GM23338 (cell line): ENCODE measurements at regions not wholly inside any gene's neighbourhood (a gene's known extent, or its start where the extent isn't known, plus 50 kb on each side); places are given as distances from the start of the nearest gene placed in this dataset.

Source experiments
- ATAC-seq: fragments of 200-7000 bp; cut with Tn5 transposase; 3 replicates; pipeline ENCODE4 v1.9.1; 2020
- DNase-seq: peaks from one replicate; pipeline ENCODE4 v3.0.0-alpha.2; 2015; ENCODE audit warnings: low spot score
- H2AFZ ChIP-seq: fragments of 200-600 bp; sonication (generic); 2 replicates; pipeline ENCODE4 v1.8.0; 2016; ENCODE audit warnings: antibody characterized with exemption, mild to moderate bottlenecking, moderate library complexity
- H3F3A ChIP-seq: fragments of 200-600 bp; sonication (generic); replicated peaks from 2 replicates; pipeline ENCODE4 v1.8.0; 2017; ENCODE audit warnings: antibody characterized with exemption, mixed run types, low read depth
- H3K27ac ChIP-seq: fragments of 200-600 bp; sonication (generic); 2 replicates; pipeline ENCODE4 v1.6.1; 2016; ENCODE audit warnings: low read depth
- H3K27me3 ChIP-seq: fragments of 200-600 bp; sonication (generic); 2 replicates; pipeline ENCODE4 v1.8.0; 2016; ENCODE audit warnings: mild to moderate bottlenecking, mixed run types, moderate library complexity; ENCODE audit not compliant: insufficient read depth
- H3K36me3 ChIP-seq: fragments of 200-600 bp; sonication (generic); 2 replicates; pipeline ENCODE4 v1.8.0; 2016; ENCODE audit warnings: mild to moderate bottlenecking; ENCODE audit not compliant: insufficient read depth
- H3K4me1 ChIP-seq: fragments of 200-600 bp; sonication (generic); 2 replicates; pipeline ENCODE4 v1.8.0; 2016; ENCODE audit warnings: mild to moderate bottlenecking, moderate library complexity; ENCODE audit not compliant: insufficient read depth
- H3K4me2 ChIP-seq: fragments of 200-600 bp; sonication (generic); 2 replicates; pipeline ENCODE4 v1.7.1; 2017; ENCODE audit warnings: mixed run types
- H3K4me3 ChIP-seq: fragments of 200-600 bp; sonication (generic); 2 replicates; pipeline ENCODE4 v1.6.1; 2016; ENCODE audit warnings: mixed run types
- H3K79me2 ChIP-seq: fragments of 200-600 bp; sonication (generic); replicated peaks from 2 replicates; pipeline ENCODE4 v1.8.0; 2017; ENCODE audit warnings: mild to moderate bottlenecking; ENCODE audit not compliant: insufficient read depth
- H3K9me2 ChIP-seq: fragments of 200-600 bp; sonication (generic); 2 replicates; pipeline ENCODE4 v1.8.0; 2017; ENCODE audit not compliant: insufficient read depth
- H4K20me1 ChIP-seq: fragments of 200-600 bp; sonication (generic); replicated peaks from 2 replicates; pipeline ENCODE4 v1.8.0; 2017; ENCODE audit warnings: mild to moderate bottlenecking; ENCODE audit not compliant: insufficient read depth
- H3K27ac Mint-ChIP-seq: 2 replicates; pipeline ENCODE4 v1.8.0; 2020; ENCODE audit warnings: inconsistent platforms, mild to moderate bottlenecking, moderate library complexity, mixed read lengths
- H3K27me3 Mint-ChIP-seq: 3 replicates; pipeline ENCODE4 v1.8.0; 2022; ENCODE audit warnings: low read depth, mild to moderate bottlenecking, moderate library complexity, mixed read lengths, inconsistent platforms; ENCODE audit not compliant: insufficient read depth, poor library complexity
- H3K36me3 Mint-ChIP-seq: 3 replicates; pipeline ENCODE4 v1.8.0; 2021; ENCODE audit warnings: low read depth, mild to moderate bottlenecking, inconsistent platforms, moderate library complexity, mixed read lengths
- H3K4me1 Mint-ChIP-seq: 3 replicates; pipeline ENCODE4 v1.8.0; 2020; ENCODE audit warnings: mild to moderate bottlenecking, inconsistent platforms, mixed read lengths
- H3K4me3 Mint-ChIP-seq: 3 replicates; pipeline ENCODE4 v1.8.0; 2021; ENCODE audit warnings: moderate library complexity, mild to moderate bottlenecking, inconsistent platforms, mixed read lengths
- H3K9me3 Mint-ChIP-seq: 3 replicates; pipeline ENCODE4 v1.8.0; 2020; ENCODE audit warnings: moderate library complexity, mild to moderate bottlenecking, inconsistent platforms, mixed read lengths
- CREB1 ChIP-seq: fragments of 250-450 bp; sonication (Bioruptor Pico); IDR thresholded peaks from 2 replicates; pipeline ENCODE4 v1.5.0; 2020; ENCODE audit warnings: low read depth, mild to moderate bottlenecking, moderate library complexity
- ETS1 ChIP-seq: IDR thresholded peaks from 2 replicates; pipeline ENCODE4 v1.6.1; 2016; ENCODE audit warnings: antibody characterized with exemption
- EZH2 ChIP-seq: fragments of 200-600 bp; sonication (generic); IDR thresholded peaks from one replicate; pipeline ENCODE4 v1.8.0; 2017; ENCODE audit warnings: antibody characterized with exemption, mild to moderate bottlenecking, low read depth; ENCODE audit not compliant: unreplicated experiment
- EZH2phosphoT487 ChIP-seq: fragments of 200-600 bp; sonication (generic); IDR thresholded peaks from one replicate; pipeline ENCODE4 v1.8.1; 2018; ENCODE audit warnings: antibody characterized with exemption; ENCODE audit not compliant: unreplicated experiment
- JUNB ChIP-seq: IDR thresholded peaks from one replicate; pipeline ENCODE4 v1.6.1; 2016; ENCODE audit warnings: antibody characterized with exemption; ENCODE audit not compliant: unreplicated experiment
- NANOG ChIP-seq: IDR thresholded peaks from 2 replicates; pipeline ENCODE4 v1.6.1; 2016; ENCODE audit warnings: antibody characterized with exemption, borderline replicate concordance
- POLR2AphosphoS5 ChIP-seq: IDR thresholded peaks from 2 replicates; pipeline ENCODE4 v1.6.1; 2016; ENCODE audit warnings: antibody characterized with exemption, low read depth
- REST ChIP-seq: IDR thresholded peaks from one replicate; pipeline ENCODE4 v1.6.1; 2018; ENCODE audit warnings: antibody characterized with exemption; ENCODE audit not compliant: unreplicated experiment
- STAT1 ChIP-seq: IDR thresholded peaks from one replicate; pipeline ENCODE4 v1.6.1; 2016; ENCODE audit warnings: antibody characterized with exemption; ENCODE audit not compliant: unreplicated experiment
- ZNF114 ChIP-seq: fragments of 250-450 bp; sonication (Bioruptor Pico); IDR thresholded peaks from 2 replicates; pipeline ENCODE4 v1.5.0; 2020; ENCODE audit warnings: mild to moderate bottlenecking, moderate library complexity
- ZNF331 ChIP-seq: fragments of 250-450 bp; sonication (Bioruptor Pico); IDR thresholded peaks from 2 replicates; pipeline ENCODE4 v1.5.0; 2020; ENCODE audit warnings: low read depth, mild to moderate bottlenecking, moderate library complexity
- ZNF462 ChIP-seq: fragments of 250-450 bp; sonication (Bioruptor Pico); IDR thresholded peaks from 2 replicates; pipeline ENCODE4 v1.5.0; 2020; ENCODE audit warnings: mild to moderate bottlenecking, moderate library complexity
- TF ChIP-seq, protein P1 (sequence below), 2 experiments: fragments of 200-600 bp in 1 of 2; sonication (generic) in 1 of 2; conservative IDR thresholded peaks; 2 replicates each; pipeline versions ENCODE4 v1.5.1 to v1.6.1; 2016 to 2017; ENCODE audit warnings: antibody characterized with exemption in 2 of 2, low read depth in 2 of 2, mild to moderate bottlenecking in 2 of 2, moderate library complexity in 1 of 2

DNA sequence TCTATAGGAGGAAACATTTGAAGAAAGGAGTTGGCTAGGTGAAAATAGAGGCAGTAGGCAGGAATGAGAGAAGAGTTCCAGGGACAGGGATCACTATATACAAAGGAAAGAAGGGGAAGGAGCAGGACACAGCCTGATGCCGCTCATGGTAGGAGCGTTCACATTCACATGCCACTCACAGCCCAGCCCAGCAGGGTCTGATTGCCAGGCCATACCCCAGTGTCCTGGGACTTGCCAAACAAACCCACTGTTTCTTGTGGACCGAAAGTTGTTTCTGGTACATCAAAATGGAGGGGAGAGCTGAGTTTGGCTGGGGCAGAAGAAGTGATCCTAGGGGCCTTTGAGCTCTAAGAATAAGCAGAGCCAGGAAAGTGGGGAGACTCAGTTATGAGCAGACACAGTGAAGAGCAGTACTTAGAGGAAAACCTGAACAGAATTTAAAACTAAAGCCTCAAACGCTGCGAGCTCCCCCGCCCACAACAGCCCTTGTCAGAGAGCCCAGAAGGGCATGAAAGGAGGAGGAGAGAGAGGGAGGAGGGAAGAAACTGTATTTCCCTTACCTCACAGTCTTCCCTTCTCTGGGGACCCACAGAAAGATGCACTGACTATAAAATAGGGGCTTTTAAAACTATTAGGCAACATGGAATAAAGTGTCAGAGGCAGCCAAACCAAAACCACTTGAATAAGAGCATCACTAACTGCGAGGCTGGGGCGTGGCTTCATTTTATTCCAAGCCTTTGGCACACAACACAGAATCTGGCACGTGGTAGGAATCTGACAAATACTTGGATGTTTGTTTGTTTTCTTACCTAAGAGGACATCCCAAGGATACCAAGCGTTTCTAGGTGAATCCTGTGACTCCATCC is 129.0 kb downstream of the RPL22L1 start:
- H3K9me3 Mint-ChIP-seq: peaks cover 10% of the 10 kb centered on the region
- H3K9me2 ChIP-seq: no peaks in the 10 kb centered on the region
- ATAC-seq (peak; percentile 53), DNase-seq (no peak)
- H3K27ac ChIP-seq: no peak overlapping the region
- no peak overlapping the region for H3K4me3 Mint-ChIP-seq
- TF ChIP-seq ZNF462 (no peak), ETS1 (no peak), JUNB (no peak), POLR2AphosphoS5 (no peak), EZH2phosphoT487 (no peak), ZNF331 (CRISPR knock-in tag) (no peak), NANOG (no peak), EZH2 (no peak), ZNF114 (no peak), REST (no peak), STAT1 (no peak), CREB1 (no peak)
- TF ChIP-seq, protein P1, sequence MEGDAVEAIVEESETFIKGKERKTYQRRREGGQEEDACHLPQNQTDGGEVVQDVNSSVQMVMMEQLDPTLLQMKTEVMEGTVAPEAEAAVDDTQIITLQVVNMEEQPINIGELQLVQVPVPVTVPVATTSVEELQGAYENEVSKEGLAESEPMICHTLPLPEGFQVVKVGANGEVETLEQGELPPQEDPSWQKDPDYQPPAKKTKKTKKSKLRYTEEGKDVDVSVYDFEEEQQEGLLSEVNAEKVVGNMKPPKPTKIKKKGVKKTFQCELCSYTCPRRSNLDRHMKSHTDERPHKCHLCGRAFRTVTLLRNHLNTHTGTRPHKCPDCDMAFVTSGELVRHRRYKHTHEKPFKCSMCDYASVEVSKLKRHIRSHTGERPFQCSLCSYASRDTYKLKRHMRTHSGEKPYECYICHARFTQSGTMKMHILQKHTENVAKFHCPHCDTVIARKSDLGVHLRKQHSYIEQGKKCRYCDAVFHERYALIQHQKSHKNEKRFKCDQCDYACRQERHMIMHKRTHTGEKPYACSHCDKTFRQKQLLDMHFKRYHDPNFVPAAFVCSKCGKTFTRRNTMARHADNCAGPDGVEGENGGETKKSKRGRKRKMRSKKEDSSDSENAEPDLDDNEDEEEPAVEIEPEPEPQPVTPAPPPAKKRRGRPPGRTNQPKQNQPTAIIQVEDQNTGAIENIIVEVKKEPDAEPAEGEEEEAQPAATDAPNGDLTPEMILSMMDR (conservative IDR thresholded peaks at IDR 0.05; ENCODE audit: low read depth in 2 of 2): no peak
- no peaks in the 10 kb centered on the region for H3K36me3 ChIP-seq
- H4K20me1 ChIP-seq: no peaks in the 10 kb centered on the region
- H3K4me1 ChIP-seq: no peaks in the 10 kb centered on the region
- H3K27me3 Mint-ChIP-seq: no peaks in the 10 kb centered on the region
- no peak overlapping the region for H3K4me3 ChIP-seq
- H3K36me3 Mint-ChIP-seq: peaks cover 6% of the 10 kb centered on the region; the same call in 1 of the 3 replicates
- H3K4me2 ChIP-seq: no peak overlapping the region
- H3K27me3 ChIP-seq: no peaks in the 10 kb centered on the region
- H3K4me1 Mint-ChIP-seq: peaks cover 5% of the 10 kb centered on the region; the same call in 2 of the 3 replicates
- no peak overlapping the region for H3K27ac Mint-ChIP-seq
- H3F3A ChIP-seq: no peaks in the 10 kb centered on the region
- no peaks in the 10 kb centered on the region for H3K79me2 ChIP-seq
- H2AFZ ChIP-seq: peak overlapping the region; percentile 86
